Esophagus muscularis mucosa (tissue), 4 donors: ENCODE measurements at regions not wholly inside any gene's neighbourhood (a gene's known extent, or its start where the extent isn't known, plus 50 kb on each side); places are given as distances from the start of the nearest gene placed in this dataset.

Experiments used
- DNase-seq: peaks from one replicate; pipeline ENCODE4 v3.0.0-alpha.2; 2017; ENCODE audit errors: extremely low spot score
- H3K27ac ChIP-seq, 4 donors: fragments of 200-600 bp; sonication (generic); replicated peaks in 1 of 4; 1 replicate in 3 of 4; 2 replicates in 1 of 4; pipeline ENCODE4 v1.5.1; 2016 to 2019; ENCODE audit warnings: mild to moderate bottlenecking in 1 of 4
- H3K27me3 ChIP-seq, 4 donors: fragments of 200-600 bp; sonication (generic); one replicate each; pipeline versions ENCODE4 v1.5.1 to v1.6.0; 2016 to 2019
- H3K36me3 ChIP-seq, 4 donors: fragments of 200-600 bp; sonication (generic); one replicate each; pipeline ENCODE4 v1.5.1; 2016 to 2019
- H3K4me1 ChIP-seq, 4 donors: fragments of 200-600 bp; sonication (generic); one replicate each; pipeline ENCODE4 v1.5.1; 2016 to 2019
- H3K4me3 ChIP-seq, 4 donors: fragments of 200-600 bp; sonication (generic); 1 replicate in 2 of 4; 2 replicates in 2 of 4; pipeline ENCODE4 v1.5.1; 2016 to 2019; ENCODE audit warnings: mild to moderate bottlenecking in 4 of 4, moderate library complexity in 1 of 4
- H3K9me3 ChIP-seq, 4 donors: fragments of 200-600 bp; sonication (generic); 1 replicate in 3 of 4; 2 replicates in 1 of 4; pipeline ENCODE4 v1.5.1; 2016 to 2019
- EP300 ChIP-seq: sonication (generic); formaldehyde crosslinking; IDR thresholded peaks from one replicate; pipeline ENCODE4 v1.6.1; 2017; ENCODE audit warnings: antibody characterized with exemption
- POLR2A ChIP-seq: fragments of 450-650 bp; IDR thresholded peaks from one replicate; pipeline ENCODE4 v1.6.1; 2017; ENCODE audit warnings: antibody characterized with exemption, moderate library complexity, mild to moderate bottlenecking, low read depth
- POLR2AphosphoS5 ChIP-seq, 2 donors: sonication (generic); formaldehyde crosslinking; IDR thresholded peaks; one replicate each; pipeline ENCODE4 v1.6.1; 2017; ENCODE audit warnings: antibody characterized with exemption in 2 of 2
- WGBS: methylation state at CpG from one replicate; pipeline ENCODE4 v1.1.5; 2018; 5-methylcytosine and 5-hydroxymethylcytosine counted together
- intact Hi-C: fragments of 100-400 bp; cut with DNase I; formaldehyde crosslinking; loops from one replicate; pipeline ENCODE4 v1.15.1; 2023
- TF ChIP-seq, protein P1 (sequence below), 3 experiments: fragments of 200-600 bp in 2 of 3; fragments of 450-650 bp in 1 of 3; sonication (generic) in 2 of 3; IDR thresholded peaks; one replicate each; pipeline ENCODE4 v1.5.1; 2017 to 2019; ENCODE audit warnings: antibody characterized with exemption in 3 of 3, mild to moderate bottlenecking in 2 of 3, moderate library complexity in 1 of 3

DNA sequence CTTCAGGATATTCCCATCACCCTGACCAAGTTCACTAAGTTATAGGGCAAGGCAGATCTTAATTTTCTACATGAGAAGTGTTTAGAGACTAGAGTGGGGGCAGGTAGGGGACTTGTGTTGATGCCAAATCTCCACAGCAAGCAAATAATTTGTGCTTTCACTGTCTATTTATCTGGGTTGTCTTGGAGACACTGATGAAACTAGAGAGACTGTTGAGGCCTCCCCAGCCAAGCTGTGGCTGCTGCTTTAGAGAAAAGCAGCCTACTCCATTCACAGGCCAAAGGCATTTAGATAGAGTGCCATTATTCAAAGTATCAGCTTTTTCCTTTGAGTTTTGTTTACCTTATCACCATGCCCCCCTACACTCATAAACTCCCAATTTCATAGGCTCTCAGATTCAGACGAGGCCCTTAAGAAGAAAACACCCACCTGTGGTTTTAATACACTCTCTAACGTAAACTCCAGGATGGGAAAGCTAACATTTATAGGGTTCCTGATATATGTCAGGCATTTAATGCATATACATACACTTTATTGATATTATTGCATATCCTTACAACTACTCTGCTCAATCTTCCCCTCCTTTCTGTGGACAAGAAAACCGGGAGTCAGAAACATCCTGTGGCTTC, 130.4 kb upstream of the FOXB1 start:
- Histone ChIP-seq H3K27me3 (peaks cover 0 to 42% (median 4%) of the 10 kb centered on the region in 4 donors), H3K27ac (no peak overlapping the region), H3K4me3 (no peak overlapping the region), H3K9me3 (no peaks in the 10 kb centered on the region), H3K4me1 (no peaks in the 10 kb centered on the region), H3K36me3 (no peaks in the 10 kb centered on the region)
- 58% methylated on average over 3 of the region's 3 CpGs for WGBS
- DNase-seq, result no peak
- intact Hi-C loops, result no loop called here
- TF ChIP-seq POLR2A, result no peak
- no peak for TF ChIP-seq POLR2AphosphoS5 (IDR thresholded peaks at IDR 0.05)
- TF ChIP-seq, protein P1, sequence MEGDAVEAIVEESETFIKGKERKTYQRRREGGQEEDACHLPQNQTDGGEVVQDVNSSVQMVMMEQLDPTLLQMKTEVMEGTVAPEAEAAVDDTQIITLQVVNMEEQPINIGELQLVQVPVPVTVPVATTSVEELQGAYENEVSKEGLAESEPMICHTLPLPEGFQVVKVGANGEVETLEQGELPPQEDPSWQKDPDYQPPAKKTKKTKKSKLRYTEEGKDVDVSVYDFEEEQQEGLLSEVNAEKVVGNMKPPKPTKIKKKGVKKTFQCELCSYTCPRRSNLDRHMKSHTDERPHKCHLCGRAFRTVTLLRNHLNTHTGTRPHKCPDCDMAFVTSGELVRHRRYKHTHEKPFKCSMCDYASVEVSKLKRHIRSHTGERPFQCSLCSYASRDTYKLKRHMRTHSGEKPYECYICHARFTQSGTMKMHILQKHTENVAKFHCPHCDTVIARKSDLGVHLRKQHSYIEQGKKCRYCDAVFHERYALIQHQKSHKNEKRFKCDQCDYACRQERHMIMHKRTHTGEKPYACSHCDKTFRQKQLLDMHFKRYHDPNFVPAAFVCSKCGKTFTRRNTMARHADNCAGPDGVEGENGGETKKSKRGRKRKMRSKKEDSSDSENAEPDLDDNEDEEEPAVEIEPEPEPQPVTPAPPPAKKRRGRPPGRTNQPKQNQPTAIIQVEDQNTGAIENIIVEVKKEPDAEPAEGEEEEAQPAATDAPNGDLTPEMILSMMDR (IDR thresholded peaks at IDR 0.05), result no peak
- TF ChIP-seq EP300, result no peak

DNA sequence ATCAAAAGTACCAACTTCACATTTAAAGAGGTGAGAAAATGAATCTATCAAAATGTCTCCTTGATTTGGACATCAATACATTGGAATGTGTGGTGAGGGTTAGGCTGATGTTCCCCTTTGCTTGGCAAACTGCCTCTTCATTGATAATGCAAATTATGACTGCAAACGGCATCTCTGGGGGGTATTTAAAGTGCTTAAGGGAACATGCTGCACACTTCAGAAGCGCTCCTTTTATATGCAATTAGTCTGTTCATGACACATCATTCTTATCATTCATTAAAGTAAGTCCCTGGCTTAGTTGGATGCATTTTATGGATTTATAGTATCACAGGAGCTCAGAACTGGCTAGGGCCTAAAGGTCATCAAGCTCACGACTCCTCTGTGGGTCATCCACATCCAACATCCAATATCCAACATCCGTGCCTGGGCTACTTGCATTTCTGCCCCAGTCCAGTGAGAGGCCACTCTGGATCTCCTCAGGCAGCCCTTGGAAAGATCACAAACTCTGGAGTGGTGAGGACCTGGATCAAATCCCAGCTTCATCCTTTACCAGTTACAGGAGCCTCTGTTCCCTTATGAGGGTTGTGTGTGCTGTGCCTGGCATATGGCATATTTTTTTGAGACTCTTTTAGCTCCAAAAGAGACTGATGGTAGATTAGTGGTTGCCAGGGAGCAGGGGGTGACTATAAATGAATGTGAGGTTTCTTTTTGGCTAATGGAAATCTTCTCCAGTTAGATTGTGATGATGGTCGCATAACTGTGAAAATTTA, 136.8 kb upstream of the FOXB1 start:
- no peak overlapping the region for H3K27ac ChIP-seq
- 70% methylated on average over 5 of the region's 5 CpGs for WGBS
- H3K36me3 ChIP-seq, result no peaks in the 10 kb centered on the region
- H3K9me3 ChIP-seq, result no peaks in the 10 kb centered on the region
- TF ChIP-seq EP300 (no peak), POLR2A (no peak), POLR2AphosphoS5 (IDR thresholded peaks at IDR 0.05) (no peak)
- TF ChIP-seq, protein P1 (IDR thresholded peaks at IDR 0.05), result no peak
- no peaks in the 10 kb centered on the region for H3K4me1 ChIP-seq
- no peak overlapping the region for H3K4me3 ChIP-seq
- H3K27me3 ChIP-seq, result peaks cover 0 to 19% (median 0%) of the 10 kb centered on the region in 4 donors
- no peak for DNase-seq
- intact Hi-C loops, result no loop called here

DNA sequence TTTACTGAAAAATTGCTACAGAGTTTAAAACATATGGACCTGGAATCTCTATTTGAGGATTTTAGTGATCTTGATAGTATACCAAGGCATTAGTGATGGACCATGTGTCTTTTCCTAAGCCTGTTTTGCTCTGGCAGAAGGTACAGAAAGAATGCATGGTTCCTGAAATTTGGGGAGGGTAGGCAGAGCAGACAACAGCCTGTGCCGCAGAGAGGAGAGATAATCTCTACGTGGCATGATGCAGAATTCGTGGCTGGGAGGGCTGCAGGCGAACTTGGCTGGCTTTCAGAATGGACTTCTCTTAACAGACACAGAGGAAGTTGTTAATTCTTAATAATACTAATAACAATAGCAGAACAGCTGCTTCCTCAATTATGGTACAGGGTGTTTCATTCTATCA, 137.5 kb upstream of the FOXB1 start:
- Histone ChIP-seq H3K27ac (no peak overlapping the region), H3K36me3 (no peaks in the 10 kb centered on the region), H3K4me1 (no peaks in the 10 kb centered on the region), H3K27me3 (peaks cover 0 to 19% (median 0%) of the 10 kb centered on the region in 4 donors), H3K4me3 (no peak overlapping the region), H3K9me3 (no peaks in the 10 kb centered on the region)
- TF ChIP-seq EP300 (no peak), POLR2AphosphoS5 (IDR thresholded peaks at IDR 0.05) (no peak), POLR2A (no peak)
- TF ChIP-seq, protein P1 (IDR thresholded peaks at IDR 0.05), result no peak
- WGBS, result 57% methylated on average over 4 of the region's 4 CpGs
- DNase-seq, result no peak
- intact Hi-C loops, result no loop called here

DNA sequence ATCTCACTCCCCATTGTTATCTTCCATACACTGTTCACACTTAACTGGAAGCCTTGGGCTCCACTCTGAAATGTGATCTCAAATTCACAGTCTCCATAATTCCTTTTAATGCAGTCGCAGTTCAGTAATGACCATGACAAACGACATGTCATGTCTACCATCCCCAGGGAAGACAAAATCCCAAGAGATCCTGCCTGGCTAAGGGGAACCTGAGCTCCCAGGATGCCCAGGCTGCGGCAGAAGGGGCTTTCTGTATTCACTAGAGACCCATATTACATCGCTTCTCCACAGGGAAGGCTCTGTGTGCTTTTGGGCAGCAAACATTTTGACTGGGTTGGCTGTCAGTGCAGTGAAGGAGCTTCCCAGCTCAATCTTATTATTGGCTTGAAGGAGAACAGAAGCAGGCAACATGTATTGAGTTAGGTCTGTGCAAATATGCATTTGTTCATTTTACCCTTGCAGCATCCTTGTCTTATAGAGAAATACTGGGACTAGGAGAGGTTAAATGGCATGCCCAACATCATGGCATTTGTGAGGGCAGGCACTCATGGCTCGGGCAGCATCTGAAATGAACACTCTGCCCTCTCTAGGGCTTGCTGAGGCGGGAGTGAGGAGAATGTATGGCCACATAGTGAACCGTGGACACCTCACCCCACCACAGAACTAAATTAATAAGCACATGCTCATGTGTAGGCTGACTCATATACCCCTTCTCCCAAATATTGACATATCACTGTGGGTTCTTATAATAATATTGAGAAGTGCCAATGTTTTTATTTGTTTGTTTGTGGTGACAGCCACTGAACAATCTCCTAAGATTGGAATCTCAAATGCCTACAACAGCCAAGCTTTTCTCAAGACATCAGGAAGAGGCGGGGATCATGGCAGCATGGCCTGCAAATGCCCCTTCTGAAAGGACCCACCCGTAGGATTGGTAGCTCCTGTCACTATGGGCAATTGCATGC, 141.6 kb upstream of the FOXB1 start:
- no peak overlapping the region for H3K27ac ChIP-seq
- no peaks in the 10 kb centered on the region for H3K36me3 ChIP-seq
- H3K4me3 ChIP-seq, result no peak overlapping the region
- H3K9me3 ChIP-seq, result no peaks in the 10 kb centered on the region
- TF ChIP-seq, protein P1 (IDR thresholded peaks at IDR 0.05), result no peak
- TF ChIP-seq POLR2AphosphoS5 (IDR thresholded peaks at IDR 0.05) (no peak), POLR2A (no peak), EP300 (no peak)
- intact Hi-C loops, result no loop called here
- DNase-seq, result no peak
- no peaks in the 10 kb centered on the region for H3K4me1 ChIP-seq
- WGBS, result 64% methylated on average over 9 of the region's 9 CpGs
- peaks cover 0 to 19% (median 0%) of the 10 kb centered on the region in 4 donors for H3K27me3 ChIP-seq
